Rectal smooth muscle tissue (tissue), 1 donor: ENCODE measurements at regions not wholly inside any gene's neighbourhood (a gene's known extent, or its start where the extent isn't known, plus 50 kb on each side); places are given as distances from the start of the nearest gene placed in this dataset.

Source experiments
- H3K27ac ChIP-seq: one replicate; pipeline ENCODE4 v1.7.0; 2013; ENCODE audit warnings: low read depth, low read length, inconsistent platforms
- H3K27me3 ChIP-seq: one replicate; pipeline ENCODE4 v1.7.0; 2013; ENCODE audit warnings: low read length; ENCODE audit not compliant: control insufficient read depth, insufficient read depth
- H3K36me3 ChIP-seq: one replicate; pipeline ENCODE4 v1.7.0; 2013; ENCODE audit warnings: low read length; ENCODE audit not compliant: control insufficient read depth, insufficient read depth
- H3K4me1 ChIP-seq: one replicate; pipeline ENCODE4 v1.7.0; 2013; ENCODE audit warnings: low read length; ENCODE audit not compliant: control insufficient read depth, insufficient read depth
- H3K4me3 ChIP-seq: one replicate; pipeline ENCODE4 v1.7.0; 2013; ENCODE audit warnings: low read length
- H3K9ac ChIP-seq: one replicate; pipeline ENCODE4 v1.7.0; 2013; ENCODE audit warnings: low read length

DNA sequence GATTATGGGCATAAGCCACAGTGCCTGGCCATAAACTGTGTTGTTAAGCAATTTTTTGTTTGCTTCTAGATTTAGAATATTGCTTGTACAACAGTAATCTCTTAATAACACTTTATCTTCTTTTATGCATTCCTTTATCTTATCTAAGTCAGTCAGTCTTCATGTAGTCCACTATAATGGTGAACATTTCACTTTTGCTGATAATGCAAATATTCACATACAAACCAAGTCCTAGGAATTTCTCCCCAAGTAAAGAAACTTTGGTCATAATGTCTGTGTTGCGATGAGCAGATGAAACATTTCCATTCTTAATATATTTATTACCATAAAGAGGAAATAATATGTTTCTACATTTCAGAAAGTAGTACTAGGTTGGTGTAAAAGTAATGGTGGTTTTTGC lies 765.8 kb upstream of the ARRDC4 start:
- Histone ChIP-seq H3K4me1 (no peaks in the 10 kb centered on the region), H3K27ac (no peak overlapping the region), H3K4me3 (no peak overlapping the region), H3K36me3 (no peaks in the 10 kb centered on the region), H3K27me3 (no peaks in the 10 kb centered on the region), H3K9ac (no peak overlapping the region)

DNA sequence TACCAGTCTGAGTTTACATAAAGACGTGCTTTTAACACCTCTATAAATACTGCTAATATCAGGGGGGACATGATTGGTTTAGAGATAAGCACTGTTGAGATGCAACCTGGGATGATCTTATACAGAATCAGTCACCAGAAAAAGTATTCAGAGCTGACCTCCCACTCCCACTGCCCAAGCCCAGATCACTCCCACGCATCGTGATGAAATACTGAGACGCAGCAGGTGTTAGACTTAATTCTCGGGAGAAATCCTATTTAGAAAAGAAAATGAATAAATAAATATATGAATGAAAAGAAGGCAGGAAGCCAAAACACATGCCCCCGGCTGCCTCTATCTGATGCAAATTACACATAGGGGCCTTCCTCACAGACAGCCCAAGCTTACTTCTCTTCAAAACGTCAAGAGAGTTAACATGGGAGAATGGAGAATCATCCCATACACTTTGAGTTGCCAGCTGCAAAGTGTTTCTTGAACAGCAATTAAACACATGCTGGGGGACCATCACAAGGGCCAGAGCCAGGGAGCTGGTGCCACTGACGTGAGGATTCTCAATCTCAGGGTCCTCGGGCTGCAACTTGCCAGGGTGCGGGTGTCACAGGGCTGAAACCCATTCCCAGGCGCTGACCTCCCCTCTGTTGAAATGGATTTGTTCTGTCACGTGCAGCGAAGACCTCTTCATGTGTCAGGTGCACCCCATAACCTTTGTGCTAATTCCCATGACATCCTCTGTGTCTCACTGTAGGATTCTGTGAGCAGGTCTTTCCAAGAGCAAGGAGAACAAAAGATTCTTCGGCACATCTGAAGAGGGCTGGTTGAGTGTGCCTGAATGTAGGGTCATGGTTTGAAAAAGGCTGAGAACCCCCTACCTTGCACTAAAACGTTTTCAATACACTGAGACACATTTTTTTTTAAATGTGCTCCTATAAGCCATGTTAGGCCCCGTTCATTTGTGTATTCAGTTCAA lies 764.2 kb upstream of the ARRDC4 start:
- no peaks in the 10 kb centered on the region for H3K27me3 ChIP-seq
- no peak overlapping the region for H3K27ac ChIP-seq
- H3K9ac ChIP-seq = no peak overlapping the region
- H3K4me1 ChIP-seq = no peaks in the 10 kb centered on the region
- H3K4me3 ChIP-seq = no peak overlapping the region
- H3K36me3 ChIP-seq = no peaks in the 10 kb centered on the region

GRCh38 chr15:97199393-97200051 lies 761.0 kb upstream of the ARRDC4 start:
- H3K36me3 ChIP-seq = no peaks in the 10 kb centered on the region
- no peaks in the 10 kb centered on the region for H3K4me1 ChIP-seq
- no peak overlapping the region for H3K9ac ChIP-seq
- H3K27me3 ChIP-seq = no peaks in the 10 kb centered on the region
- no peak overlapping the region for H3K27ac ChIP-seq
- H3K4me3 ChIP-seq = no peak overlapping the region

GRCh38 chr15:97200161-97200560 lies 760.3 kb upstream of the ARRDC4 start:
- Histone ChIP-seq H3K36me3 (no peaks in the 10 kb centered on the region), H3K27me3 (no peaks in the 10 kb centered on the region), H3K9ac (no peak overlapping the region), H3K27ac (no peak overlapping the region), H3K4me1 (no peaks in the 10 kb centered on the region), H3K4me3 (no peak overlapping the region)

- H3K4me3 ChIP-seq = no peak overlapping the region
- no peak overlapping the region for H3K9ac ChIP-seq
- H3K27me3 ChIP-seq = no peaks in the 10 kb centered on the region
- H3K36me3 ChIP-seq = no peaks in the 10 kb centered on the region
- H3K27ac ChIP-seq = no peak overlapping the region
- no peaks in the 10 kb centered on the region for H3K4me1 ChIP-seq
These were observed 750.2 kb upstream of the ARRDC4 start for GRCh38 chr15:97210277-97210676.

- H3K9ac ChIP-seq = no peak overlapping the region
- H3K4me1 ChIP-seq = no peaks in the 10 kb centered on the region
- H3K27me3 ChIP-seq = no peaks in the 10 kb centered on the region
- no peak overlapping the region for H3K4me3 ChIP-seq
- H3K36me3 ChIP-seq = no peaks in the 10 kb centered on the region
- H3K27ac ChIP-seq = no peak overlapping the region
These were observed 744.9 kb upstream of the ARRDC4 start for GRCh38 chr15:97215629-97216028.

GRCh38 chr15:97224191-97224641 lies 736.3 kb upstream of the ARRDC4 start:
- no peak overlapping the region for H3K4me3 ChIP-seq
- no peak overlapping the region for H3K9ac ChIP-seq
- no peaks in the 10 kb centered on the region for H3K27me3 ChIP-seq
- no peaks in the 10 kb centered on the region for H3K4me1 ChIP-seq
- no peak overlapping the region for H3K27ac ChIP-seq
- no peaks in the 10 kb centered on the region for H3K36me3 ChIP-seq

DNA sequence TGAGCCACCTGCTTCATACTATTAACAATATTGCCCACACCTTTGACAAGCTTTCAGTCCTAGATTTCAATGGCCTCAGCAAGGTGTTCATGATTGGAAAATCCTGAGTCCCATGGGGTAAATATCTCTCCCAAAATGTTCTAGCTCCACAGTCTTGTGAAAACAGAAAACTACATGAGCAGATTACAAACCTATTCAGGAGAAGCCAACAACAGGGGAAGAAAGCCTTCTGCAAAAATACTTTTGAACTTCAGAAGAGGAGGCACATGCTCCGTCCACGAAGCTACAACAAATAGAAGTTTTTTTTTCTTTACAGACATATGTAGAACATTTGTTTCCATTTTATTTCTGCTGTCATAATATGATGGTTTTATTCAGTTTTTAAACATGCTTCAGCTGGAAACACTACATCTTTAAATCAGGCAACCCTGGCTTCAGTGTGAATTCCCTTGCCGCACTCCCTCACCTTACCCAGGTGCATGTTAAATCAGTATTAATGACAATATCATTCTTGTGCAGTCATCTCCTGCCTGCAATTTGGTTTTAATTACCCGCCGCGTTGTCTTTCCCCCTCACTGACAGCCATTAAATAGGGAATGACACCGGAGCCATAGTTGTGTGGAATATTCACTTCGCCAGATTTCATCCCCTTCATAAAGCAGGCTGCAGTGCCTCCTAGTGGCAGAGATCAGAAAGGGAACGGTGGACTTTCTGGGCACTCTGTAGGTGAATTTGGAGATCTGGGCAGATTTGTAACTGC lies 725.5 kb upstream of the ARRDC4 start:
- Histone ChIP-seq H3K4me3 (no peak overlapping the region), H3K27me3 (no peaks in the 10 kb centered on the region), H3K9ac (no peak overlapping the region), H3K27ac (no peak overlapping the region), H3K36me3 (no peaks in the 10 kb centered on the region), H3K4me1 (peaks cover 3% of the 10 kb centered on the region)

DNA sequence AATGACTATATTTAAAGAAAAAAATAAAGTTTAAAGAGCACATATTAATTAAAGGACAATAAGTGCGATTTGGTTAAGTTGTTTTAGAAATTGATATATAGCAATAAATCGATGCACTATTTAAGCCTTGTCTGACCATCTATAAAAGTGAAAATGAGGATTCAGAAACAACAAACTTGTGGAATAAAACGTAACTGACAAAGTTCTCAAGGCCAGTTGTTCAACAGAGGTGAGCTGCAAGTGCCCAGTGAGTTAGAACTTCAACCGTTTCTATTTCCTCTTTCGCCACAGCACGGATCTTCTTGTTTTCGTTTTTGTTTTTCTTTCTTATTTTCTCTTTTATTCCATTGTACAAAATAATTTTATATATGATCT lies 724.9 kb upstream of the ARRDC4 start:
- H3K36me3 ChIP-seq = no peaks in the 10 kb centered on the region
- no peak overlapping the region for H3K9ac ChIP-seq
- H3K27me3 ChIP-seq = no peaks in the 10 kb centered on the region
- no peak overlapping the region for H3K4me3 ChIP-seq
- H3K27ac ChIP-seq = no peak overlapping the region
- H3K4me1 ChIP-seq = peaks cover 3% of the 10 kb centered on the region

DNA sequence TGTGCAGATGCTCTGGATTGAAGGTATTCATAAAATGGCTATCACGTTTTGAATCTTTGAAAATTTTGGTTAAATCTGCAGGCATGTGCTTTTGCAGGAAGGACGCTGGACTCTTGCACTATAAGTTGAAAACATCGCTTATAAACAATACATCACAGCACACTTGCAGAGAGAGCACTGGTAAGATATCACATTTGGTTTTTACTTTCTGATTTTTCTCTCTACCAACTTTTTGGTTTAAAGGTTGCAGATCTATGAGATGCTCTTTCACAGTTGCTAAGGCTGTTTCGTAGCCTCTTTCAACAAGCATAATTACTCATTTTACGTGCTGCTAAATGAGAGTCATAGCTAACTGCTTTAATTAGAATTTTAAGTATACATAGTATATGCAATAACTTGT lies 724.4 kb upstream of the ARRDC4 start:
- H3K4me1 ChIP-seq = peaks cover 3% of the 10 kb centered on the region
- H3K27me3 ChIP-seq = no peaks in the 10 kb centered on the region
- no peak overlapping the region for H3K27ac ChIP-seq

GRCh38 chr15:97237160-97237559 lies 723.3 kb upstream of the ARRDC4 start:
- H3K27ac ChIP-seq = no peak overlapping the region
- H3K27me3 ChIP-seq = no peaks in the 10 kb centered on the region
- no peak overlapping the region for H3K4me3 ChIP-seq
- H3K4me1 ChIP-seq = peaks cover 3% of the 10 kb centered on the region
- no peak overlapping the region for H3K9ac ChIP-seq
- H3K36me3 ChIP-seq = no peaks in the 10 kb centered on the region

More for the DNA sequence above, 724.4 kb upstream of the ARRDC4 start:
- Histone ChIP-seq H3K4me3 (no peak overlapping the region), H3K36me3 (no peaks in the 10 kb centered on the region), H3K9ac (no peak overlapping the region)

- Histone ChIP-seq H3K36me3 (no peaks in the 10 kb centered on the region), H3K9ac (no peak overlapping the region)
These were observed 712.1 kb upstream of the ARRDC4 start for GRCh38 chr15:97248376-97248775.

More at GRCh38 chr15:97248376-97248775, 712.1 kb upstream of the ARRDC4 start:
- Histone ChIP-seq H3K4me1 (no peaks in the 10 kb centered on the region), H3K4me3 (no peak overlapping the region), H3K27ac (no peak overlapping the region), H3K27me3 (no peaks in the 10 kb centered on the region)
